ENCODE measurements at regions not wholly inside any gene's neighbourhood (a gene's known extent, or its start where the extent isn't known, plus 50 kb on each side); places are given as distances from the start of the nearest gene placed in this dataset.

DNA sequence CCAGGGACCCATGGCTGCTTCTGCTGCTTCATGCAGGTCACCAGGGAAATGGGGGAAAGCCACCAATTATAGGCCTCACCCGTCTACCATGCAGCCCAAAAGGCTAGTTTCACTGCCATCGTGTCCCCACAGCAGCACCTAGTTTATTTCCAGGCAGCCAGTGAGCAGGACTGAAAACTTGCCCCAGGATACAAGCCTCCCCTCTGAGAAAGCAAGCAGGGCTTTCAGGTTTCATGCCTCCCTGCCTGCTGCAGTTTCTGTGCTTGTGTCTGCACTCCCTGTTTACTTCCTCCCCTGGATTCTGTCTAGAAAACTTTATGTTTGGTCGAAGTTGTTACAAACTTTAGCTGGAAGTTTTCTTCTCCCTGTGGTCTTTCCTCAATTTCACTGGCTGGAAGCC, 319.1 kb downstream of the ANXA1 start:
- DNase-seq, result no peak

DNA sequence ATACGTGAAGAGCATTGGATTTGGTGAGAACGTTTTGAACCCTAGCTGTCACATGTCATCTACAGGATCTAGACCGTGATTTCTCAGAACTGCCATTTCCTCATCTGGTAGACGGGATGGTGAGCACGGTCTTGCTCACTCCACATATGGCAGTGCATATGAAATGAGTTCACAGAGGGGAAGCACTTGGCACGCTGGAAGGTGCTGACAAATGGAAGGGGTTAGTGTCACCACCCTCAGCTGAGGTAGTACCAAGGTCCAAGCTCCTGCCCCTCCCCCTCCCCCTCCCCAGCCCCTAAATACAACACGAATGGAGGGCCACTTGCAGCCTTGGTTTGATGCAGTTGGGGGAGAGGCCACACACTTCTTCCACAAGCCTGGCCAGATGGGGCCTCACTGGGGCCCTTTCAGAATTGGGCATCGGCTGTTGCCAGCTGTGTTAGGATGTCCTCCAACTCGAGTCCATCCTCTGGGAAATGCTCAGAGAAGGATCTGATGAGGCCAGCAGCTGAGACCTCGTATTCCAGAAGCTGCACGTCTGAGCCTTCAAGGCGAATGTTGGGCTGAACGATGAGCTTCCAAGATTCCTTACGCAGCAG, 322.4 kb downstream of the ANXA1 start:
- no peak for DNase-seq

DNA sequence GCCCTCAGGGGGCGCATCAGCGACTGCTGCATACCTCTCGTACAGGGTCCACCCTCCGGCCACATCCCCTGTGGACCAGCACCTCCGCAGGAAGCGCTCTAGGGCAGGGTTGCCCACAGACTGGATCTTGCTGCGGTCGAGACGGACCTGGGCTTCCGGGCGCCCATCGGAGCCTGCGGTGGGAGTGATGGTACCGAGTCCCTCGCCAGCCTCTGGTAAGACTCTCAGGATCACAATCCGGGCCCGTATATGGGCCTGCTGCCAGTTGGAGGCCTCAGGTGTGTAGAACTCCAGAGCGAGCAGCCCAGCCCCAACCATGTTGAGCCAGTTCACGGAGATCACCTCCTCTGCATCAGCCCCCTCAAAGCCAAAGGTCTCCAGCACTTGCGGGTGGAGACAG, 323.0 kb downstream of the ANXA1 start:
- no peak for DNase-seq

DNA sequence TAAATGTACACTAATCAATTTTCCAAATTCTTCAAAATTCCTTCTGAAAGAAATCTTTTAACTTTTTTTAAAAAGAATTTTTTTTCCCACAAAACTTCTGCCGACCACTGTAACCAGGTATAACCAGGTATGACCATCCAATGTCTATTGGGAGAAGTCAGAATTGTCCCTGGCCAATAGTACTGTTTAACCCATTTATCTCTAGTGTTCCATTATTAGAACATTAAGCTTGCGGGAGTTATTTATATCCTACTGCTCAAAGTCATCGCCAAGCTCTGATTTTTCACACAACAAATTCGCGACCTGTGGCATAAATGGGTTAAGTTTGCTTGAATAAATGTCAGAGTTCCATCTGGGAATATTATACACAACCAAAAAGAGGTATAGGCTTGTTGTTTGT, 343.2 kb downstream of the ANXA1 start:
- DNase-seq, result no peak

DNA sequence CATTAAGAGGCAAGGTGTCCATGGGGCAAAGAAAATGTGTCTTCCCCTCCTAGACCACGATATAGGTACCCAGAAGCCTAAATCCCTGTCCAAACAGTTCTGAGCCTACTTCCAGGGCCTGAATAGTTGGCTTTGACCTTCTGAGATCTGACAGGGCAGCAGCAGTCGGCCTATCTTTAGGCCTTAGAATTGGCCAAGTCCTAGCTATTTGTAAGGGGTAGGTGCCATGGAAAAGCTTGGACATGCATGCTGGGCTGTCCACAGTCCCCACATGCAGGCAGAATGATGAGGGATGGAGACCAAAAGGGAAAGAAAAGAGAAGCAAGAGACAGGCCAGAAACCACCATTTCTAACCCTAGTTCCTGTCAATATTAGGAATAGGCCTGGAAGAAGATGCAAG, 346.1 kb downstream of the ANXA1 start:
- DNase-seq, result no peak

DNA sequence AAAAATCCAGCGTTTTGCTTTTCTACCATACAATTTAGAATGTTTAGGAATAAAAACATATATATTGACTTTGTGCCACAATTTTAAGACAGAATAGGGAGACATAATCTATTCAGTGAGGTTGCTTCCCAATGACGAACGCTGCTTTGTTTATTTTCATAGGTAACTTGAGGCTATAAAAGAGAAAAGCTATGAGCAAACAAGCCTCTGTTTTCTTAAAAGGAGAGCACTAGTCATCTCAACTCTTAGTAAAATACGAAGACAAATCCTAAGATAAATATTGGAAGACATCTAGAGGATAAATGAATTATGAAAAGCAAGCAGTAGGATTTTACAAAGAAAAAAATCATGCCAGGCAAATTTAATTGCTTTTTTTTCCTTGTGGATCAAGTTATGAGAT, 363.6 kb downstream of the ANXA1 start:
- DNase-seq, result no peak

DNA sequence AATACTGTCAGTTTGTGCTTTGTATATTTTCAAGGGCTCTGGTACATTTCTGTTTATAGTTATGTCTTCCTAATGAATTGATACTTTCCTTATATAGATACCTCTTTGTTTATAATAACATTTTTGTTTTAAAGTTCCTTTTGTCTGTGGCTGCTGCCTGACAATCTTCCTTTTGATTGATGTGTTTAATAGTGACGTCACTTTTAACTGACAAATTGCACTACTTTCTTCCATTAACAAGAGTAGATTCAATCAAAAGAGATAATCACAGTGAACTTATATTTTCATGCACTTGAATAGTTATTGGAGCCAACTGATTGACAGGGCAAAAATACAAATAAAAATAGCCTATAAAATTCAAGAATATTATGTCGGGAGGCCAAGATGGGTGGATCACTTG, 371.7 kb downstream of the ANXA1 start:
- no peak for DNase-seq

DNA sequence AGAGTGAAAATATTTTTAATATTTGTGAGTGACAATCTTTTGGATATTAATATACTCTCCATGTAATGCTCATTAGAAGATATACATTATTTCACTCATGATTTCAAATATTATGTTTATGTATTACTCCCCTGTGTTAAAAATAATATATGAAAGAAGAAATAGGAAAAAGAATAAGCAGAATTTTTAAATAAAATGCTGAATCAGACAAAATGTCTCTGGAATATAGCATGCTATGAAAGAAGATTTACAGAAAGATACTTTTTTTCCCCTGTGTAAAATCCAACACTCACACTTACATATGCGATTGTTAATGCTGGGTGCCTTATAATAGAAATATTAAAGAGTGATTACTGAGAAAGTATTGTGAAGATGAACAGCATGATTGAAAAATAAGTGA, 373.7 kb downstream of the ANXA1 start:
- DNase-seq, result no peak

DNA sequence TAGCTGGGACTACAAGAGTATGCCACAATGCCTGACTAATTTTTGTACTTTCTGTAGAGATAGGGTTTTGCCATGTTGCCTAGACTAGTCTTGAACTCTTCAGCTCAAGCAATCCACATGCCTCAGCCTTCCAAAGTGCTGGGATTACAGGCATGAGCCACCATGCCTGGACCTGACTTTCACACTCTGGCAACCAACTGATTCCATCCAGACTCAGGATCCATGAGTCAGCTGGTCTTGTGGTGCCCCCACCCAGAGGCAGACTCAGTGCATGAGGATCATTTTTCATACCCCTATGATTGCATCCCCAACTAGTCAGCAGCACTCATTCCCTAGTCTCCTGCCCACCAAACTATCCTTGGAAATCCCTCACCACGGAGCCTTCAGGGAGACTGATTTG, 375.9 kb downstream of the ANXA1 start:
- no peak for DNase-seq

DNA sequence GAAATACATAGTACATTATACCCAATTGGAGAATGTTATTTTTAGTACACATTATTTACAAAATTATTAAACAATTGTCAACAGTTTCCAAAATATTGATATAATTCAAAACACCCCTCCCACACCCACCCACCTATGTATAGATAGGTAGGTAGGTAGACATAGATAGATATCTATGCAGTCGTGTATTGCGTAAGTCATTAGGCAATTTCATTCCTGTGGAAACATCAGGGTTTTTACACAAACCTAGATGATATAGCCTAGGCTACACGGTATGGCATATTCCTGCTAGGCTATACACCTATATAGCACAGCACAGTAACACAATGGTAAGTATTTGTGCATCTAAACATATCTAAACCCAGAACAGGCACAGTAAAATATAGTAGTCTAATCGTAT, 377.3 kb downstream of the ANXA1 start:
- no peak for DNase-seq

DNA sequence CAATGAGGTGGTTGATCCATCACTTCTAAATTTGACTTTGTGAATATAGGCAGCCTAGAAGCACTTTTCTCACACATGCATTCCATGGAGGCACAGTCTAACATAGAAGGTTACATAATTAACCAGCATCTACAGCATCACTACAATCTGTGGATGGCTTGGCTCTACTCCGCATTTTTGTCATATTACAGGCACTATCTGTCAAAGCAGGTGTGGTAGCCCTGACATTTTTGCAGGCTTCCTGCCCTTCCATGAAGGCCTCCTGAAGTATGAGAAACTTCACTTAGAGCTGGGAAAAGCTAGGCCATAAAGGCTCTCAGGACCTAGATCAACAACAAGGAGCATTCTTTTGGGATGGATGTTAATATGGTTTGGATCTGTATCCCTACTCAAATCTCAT, 378.0 kb downstream of the ANXA1 start:
- DNase-seq, result no peak

DNA sequence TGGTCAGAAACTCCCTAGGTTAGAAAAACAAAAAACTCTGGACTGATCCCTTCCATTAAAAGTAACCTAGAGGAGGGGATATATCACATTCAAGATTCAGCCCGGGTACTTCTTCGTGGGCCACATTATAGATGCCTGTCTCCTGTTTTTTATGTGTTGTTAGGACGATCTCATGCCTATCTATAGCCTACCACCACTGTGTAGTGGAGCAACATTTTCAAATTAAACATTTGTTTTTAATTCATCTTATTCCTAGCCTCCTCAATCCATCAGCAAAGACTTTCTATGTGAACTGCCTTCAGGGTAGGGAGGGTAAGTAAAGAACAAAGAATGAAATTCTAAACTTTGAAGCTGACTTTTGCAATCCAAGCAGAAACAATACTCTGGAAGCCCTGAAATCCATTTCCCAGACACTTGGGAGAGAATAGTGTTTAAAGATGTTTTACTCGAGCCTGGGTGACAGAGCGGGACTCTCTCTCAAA, 379.4 kb downstream of the ANXA1 start:
- DNase-seq, result no peak

DNA sequence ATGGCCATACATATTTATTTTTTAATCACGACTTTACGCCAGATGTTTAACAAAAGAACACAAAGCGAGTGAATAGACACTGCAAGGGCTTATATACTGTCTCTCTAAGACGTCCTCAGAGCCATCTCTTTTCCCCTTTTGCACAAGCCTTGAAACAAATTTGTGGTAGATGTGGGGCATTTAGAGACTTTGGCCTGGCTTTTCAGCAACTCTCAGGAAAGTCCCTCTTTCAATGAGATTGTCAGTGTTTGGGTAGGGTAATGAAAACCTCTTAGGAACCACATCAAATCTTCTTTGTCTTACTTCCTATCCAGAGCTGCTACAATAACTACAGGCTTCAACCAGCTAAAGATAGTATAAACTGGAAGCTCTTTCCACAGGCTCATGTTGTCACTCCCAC, 380.0 kb downstream of the ANXA1 start:
- no peak for DNase-seq

DNA sequence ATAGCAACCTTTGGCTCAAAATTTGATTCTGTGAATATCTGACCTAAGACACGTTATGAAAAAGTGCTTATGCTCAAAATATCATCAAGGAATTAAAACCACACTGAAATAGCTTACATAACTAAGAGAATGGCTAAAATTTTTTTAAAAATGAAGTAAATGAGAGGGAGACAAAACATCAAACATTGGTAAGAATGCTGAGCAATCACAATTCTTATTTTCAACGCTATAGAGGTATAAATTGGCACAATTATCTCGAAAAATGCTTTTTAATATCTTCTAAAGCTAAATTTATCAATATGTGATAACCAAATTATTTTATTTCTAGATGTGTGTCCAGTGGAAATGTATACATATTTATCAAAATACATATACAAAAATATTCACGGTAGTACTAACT, 381.3 kb downstream of the ANXA1 start:
- no peak for DNase-seq

DNA sequence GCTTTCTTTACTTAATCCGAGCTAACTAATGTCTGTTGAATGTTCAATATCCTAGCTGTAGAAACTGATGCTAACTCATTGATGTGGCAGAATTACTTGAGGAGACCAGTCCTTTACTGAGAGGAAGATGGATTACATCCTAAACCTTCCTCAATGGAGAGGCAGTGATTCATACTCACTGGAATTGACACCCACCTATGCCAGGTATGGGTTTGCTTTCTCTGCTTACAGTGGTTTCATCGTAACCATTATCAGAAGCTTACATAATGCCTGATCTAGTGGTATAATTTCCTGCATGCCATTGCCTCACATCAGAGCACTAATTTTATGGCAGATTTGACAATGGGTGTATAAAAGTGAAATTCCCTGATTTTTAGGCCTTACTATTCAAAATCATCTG, 384.7 kb downstream of the ANXA1 start:
- no peak for DNase-seq

DNA sequence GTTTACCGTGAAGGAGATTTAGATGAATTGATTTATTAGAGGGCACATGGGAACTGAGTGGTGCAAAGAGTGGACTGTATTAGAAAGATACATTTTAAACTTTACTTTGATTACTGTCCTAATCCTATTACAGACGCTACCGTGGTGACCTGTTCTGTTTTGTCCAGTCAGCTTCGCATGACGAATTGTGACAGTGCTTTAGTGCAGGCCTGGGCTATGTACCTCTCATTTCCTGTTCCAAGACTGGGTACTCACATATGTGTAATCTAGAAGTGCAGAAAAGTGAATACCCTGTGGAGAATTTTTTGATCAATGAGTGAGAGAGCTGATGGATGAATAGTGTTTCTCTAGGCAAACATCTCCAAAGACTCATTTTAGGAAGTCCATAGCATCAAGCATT, 385.9 kb downstream of the ANXA1 start:
- no peak for DNase-seq

DNA sequence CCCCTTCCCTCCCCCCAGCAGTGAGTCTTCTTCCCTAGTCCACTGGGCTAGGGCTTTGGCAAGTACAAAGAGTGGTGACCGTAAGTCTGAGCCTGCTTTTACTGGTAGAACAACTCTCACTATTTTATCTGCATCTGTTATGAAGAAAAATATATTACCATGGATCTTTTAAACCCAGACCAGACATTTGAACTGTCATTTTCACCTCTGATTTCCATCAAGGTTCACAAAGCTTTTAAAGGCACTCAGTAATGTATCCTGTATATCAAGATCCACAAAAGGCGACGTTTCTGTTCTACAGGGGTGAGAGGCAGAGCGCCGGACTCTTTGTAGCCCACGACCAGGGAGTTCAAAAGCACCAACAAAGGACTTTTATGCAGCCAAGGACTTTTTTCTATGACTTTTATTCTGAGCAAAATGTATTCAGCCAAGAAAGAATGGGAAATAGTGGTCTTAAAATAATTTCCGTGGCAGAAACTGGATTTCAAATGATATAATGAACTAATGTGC, 388.3 kb downstream of the ANXA1 start:
- DNase-seq, result no peak

DNA sequence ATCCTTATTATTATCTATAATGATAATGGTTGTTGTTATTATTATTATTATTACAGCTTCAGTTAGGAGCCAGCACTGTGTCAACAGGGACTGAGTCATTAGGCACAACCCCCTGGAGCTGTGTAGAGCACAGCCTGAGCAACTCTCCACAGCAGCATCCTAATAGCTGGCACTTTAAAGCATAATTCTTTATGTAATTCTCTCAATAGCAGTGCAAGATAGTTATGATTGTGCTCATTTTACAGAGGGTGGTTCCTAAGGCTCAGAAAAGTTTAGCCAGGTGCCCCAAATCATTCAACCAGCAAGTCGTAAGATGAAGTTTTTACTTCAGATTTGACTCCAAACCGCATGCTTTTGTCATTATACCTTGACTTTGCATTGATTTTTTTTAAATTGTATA, 390.3 kb downstream of the ANXA1 start:
- no peak for DNase-seq

DNA sequence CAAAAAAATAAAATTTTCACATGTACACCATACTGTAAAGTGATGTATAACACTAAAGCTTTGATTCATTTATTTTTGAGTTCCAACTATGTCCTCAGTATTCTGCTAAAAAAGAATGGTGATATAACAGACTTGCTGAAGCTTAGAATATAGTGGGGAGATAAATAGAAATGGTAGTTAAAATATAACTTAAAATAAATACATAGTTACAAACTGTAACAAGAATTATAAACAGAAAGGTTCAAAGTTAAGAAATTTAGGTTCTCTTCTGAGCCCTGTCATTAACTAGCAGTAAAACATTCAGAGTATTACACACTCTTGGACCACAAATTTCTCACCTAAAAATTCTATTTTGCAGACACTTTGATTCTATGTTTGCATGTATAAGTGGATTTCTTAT, 392.1 kb downstream of the ANXA1 start:
- no peak for DNase-seq

DNA sequence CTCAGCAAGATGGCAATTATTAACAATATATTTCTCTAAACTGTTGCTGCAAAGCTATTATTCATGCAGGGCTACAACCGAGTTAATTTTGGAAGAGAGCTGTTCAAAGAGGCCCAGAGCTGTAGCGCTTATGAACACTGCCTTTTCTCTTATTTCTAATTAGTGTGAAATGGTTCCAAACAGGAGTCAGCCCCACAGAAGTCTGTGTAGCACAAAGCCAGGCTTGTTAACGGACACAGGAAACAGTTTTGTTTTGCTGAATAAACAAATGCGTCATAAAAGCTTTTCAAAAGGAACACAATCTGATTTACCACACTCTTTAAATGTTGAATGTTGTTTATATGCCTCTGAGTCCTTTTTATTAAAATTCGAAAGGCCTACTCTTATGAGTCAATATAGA, 396.5 kb downstream of the ANXA1 start:
- no peak for DNase-seq

DNA sequence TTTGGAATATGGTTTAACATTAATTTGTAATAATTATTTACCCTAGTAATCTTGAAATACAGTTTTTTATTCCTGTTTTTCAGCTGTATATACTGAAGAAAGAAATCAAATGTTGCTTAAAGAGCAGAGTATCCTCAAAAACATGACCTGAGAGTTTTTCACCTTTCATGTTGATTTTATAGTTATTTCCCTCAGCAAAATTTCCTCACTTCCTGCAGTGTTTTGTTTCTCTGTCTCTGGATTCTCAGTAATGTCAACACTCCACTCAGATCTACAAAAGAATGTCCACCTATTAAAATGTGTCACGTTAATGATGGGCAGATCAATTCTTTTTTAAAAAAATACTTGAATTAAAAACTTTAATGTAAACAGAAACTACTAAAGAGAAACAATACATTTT, 398.3 kb downstream of the ANXA1 start:
- DNase-seq, result no peak

DNA sequence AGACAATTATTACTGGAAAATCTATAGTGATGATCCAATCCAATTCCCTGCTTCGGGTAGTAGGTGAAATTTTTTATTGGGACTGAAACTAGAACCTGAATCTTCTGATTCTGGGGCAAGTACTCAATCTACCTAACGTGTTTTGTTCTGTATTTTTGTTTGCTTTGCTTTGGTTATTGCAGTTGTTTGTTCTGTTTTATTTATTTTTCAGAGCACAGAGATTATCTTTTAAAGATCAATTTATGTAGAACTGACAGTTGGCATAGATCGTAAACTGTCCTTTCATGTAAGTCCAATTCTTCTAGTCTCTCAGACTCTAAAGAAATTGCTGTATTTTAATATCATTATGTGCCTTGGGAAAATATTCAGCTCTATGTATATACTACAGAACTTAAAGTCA, 401.6 kb downstream of the ANXA1 start:
- DNase-seq, result no peak

DNA sequence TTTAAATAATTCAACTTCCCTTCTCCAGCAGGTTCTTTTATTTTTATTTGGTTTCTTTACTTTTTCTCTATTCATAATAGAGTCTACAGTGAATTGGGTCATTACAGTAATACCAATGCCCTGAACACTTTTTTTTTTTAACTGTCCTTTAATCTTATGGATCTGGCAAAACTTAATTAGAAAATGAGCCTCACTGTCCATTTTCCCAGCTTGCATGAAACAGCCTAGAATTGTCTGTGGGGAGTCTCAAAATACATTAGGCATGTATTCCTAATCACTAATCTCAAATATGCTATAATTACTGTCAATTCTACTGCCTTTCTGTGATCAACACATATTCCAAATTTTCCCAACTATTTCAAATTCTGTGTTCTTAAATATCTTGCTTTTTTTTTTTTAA, 406.8 kb downstream of the ANXA1 start:
- DNase-seq, result no peak

DNA sequence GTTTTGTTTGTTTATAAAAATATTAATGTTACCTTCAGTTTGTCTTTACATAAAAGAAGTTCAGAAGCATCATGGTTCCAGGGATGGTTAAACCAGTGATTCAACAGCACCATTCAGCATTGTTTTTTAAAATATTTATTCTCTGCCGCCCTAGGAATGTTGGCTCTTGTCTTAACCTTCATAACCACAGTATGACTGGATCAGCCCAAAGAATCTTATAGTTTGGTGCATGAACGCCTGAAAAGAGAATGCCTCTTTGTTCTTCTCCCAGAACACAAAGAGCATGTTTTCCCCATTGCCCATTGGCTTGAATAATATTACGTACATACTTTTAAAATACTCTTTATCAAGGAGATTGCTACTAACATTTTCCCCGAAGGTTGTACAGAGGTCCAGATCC, 413.4 kb downstream of the ANXA1 start:
- DNase-seq, result no peak

DNA sequence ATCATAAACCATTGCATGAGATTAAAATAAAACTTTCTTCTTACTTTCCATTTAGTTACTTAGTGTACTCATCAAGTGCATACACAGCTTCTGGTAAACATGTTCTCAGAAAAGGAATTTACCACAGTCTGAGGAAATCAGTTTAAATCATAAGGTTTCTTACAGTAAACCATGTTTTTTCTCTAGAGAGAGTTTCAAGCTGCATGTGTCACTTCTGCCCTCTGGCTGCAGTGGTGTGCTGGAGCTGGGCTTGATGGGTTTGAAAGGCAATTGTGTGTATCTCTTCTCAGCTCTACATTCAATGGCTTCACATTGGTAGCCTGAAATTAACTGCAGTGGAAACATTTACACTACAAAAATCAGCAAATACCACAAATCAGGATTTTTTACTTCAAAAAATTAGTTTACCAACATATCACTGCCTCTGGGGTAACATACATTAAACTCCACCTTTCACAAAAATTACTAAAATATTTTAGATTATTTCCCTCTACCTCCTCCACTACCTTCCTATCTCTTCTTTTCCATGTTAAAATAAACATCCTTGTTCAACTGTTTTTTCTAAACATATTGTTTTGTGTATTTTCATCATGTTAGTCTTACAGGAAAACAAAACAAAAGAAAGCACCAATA, 414.3 kb downstream of the ANXA1 start:
- DNase-seq, result no peak

Measured in CD4-positive, alpha-beta T cell treated with Interferon gamma for 1 hour (primary cell).